ENCODE measurements at regions not wholly inside any gene's neighbourhood (a gene's known extent, or its start where the extent isn't known, plus 50 kb on each side); places are given as distances from the start of the nearest gene placed in this dataset.

- DNase-seq (ENCODE audit: low read depth, low spot score) (no peak), ATAC-seq (no peak)
- no TSS peak for BruUV-seq (replicated peaks)
- ChIA-PET POLR2A (no interaction called here), CTCF (no interaction called here)
- Histone ChIP-seq H3K4me3 (ENCODE audit: low read depth in 2 of 2, low read length in 2 of 2) (no peak overlapping the region), H3K36me3 (ENCODE audit: control insufficient read depth, insufficient read depth, low read length) (no peaks in the 10 kb centered on the region), H3K27ac (ENCODE audit: low read length) (no peak overlapping the region), H3K4me1 (ENCODE audit: control insufficient read depth, insufficient read depth, low read length) (no peaks in the 10 kb centered on the region), H3K27me3 (ENCODE audit: control insufficient read depth, insufficient read depth, low read length) (no peaks in the 10 kb centered on the region), H3K9me3 (ENCODE audit: control insufficient read depth, insufficient read depth, low read depth, low read length) (no peaks in the 10 kb centered on the region)
- intact Hi-C loops (cut with micrococcal nuclease; ENCODE audit: unreplicated experiment): no loop called here
- in situ Hi-C loops (cut with HindIII; ENCODE audit: low pct_unique_long_range_greater_than_20kb, low sequenced_read_pairs): no loop called here
- TF ChIP-seq POLR2AphosphoS5 (IDR thresholded peaks at IDR 0.05; ENCODE audit: low read depth, low read length): no peak
These were observed 166.2 kb downstream of the MAGEB17 start for GRCh38 chrX:16333453-16333852.

- Histone ChIP-seq H3K27me3 (ENCODE audit: control insufficient read depth, insufficient read depth, low read length) (no peaks in the 10 kb centered on the region), H3K4me3 (ENCODE audit: low read depth in 2 of 2, low read length in 2 of 2) (no peak overlapping the region), H3K27ac (ENCODE audit: low read length) (no peak overlapping the region), H3K4me1 (ENCODE audit: control insufficient read depth, insufficient read depth, low read length) (no peaks in the 10 kb centered on the region), H3K36me3 (ENCODE audit: control insufficient read depth, insufficient read depth, low read length) (no peaks in the 10 kb centered on the region), H3K9me3 (ENCODE audit: control insufficient read depth, insufficient read depth, low read depth, low read length) (no peaks in the 10 kb centered on the region)
- in situ Hi-C loops (cut with HindIII; ENCODE audit: low pct_unique_long_range_greater_than_20kb, low sequenced_read_pairs): no loop called here
- no peak for ATAC-seq
- intact Hi-C loops (cut with micrococcal nuclease; ENCODE audit: unreplicated experiment): no loop called here
- no peak for TF ChIP-seq POLR2AphosphoS5 (IDR thresholded peaks at IDR 0.05; ENCODE audit: low read depth, low read length)
- no peak for TF ChIP-seq TCF7L2 (IDR thresholded peaks at IDR 0.05; ENCODE audit: low read depth, low read length)
- TF ChIP-seq SIN3A (IDR thresholded peaks at IDR 0.05; ENCODE audit: borderline replicate concordance, insufficient read depth, low read depth, low read length): no peak
- no peak for TF ChIP-seq REST (IDR thresholded peaks at IDR 0.05; ENCODE audit: insufficient read depth in 1 of 2, low read depth in 2 of 2, low read length in 1 of 2)
- TF ChIP-seq, protein P1, sequence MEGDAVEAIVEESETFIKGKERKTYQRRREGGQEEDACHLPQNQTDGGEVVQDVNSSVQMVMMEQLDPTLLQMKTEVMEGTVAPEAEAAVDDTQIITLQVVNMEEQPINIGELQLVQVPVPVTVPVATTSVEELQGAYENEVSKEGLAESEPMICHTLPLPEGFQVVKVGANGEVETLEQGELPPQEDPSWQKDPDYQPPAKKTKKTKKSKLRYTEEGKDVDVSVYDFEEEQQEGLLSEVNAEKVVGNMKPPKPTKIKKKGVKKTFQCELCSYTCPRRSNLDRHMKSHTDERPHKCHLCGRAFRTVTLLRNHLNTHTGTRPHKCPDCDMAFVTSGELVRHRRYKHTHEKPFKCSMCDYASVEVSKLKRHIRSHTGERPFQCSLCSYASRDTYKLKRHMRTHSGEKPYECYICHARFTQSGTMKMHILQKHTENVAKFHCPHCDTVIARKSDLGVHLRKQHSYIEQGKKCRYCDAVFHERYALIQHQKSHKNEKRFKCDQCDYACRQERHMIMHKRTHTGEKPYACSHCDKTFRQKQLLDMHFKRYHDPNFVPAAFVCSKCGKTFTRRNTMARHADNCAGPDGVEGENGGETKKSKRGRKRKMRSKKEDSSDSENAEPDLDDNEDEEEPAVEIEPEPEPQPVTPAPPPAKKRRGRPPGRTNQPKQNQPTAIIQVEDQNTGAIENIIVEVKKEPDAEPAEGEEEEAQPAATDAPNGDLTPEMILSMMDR (IDR thresholded peaks at IDR 0.05): no peak
- no TSS peak for BruUV-seq (replicated peaks)
- ChIA-PET POLR2A (no interaction called here), CTCF (no interaction called here)
- no peak for DNase-seq (ENCODE audit: low read depth, low spot score)
These were observed 167.9 kb downstream of the MAGEB17 start for GRCh38 chrX:16335181-16335580.

- H3K36me3 ChIP-seq (ENCODE audit: control insufficient read depth, insufficient read depth, low read length): no peaks in the 10 kb centered on the region
- CTCF ChIA-PET: no interaction called here
- no TSS peak for BruUV-seq (replicated peaks)
- no peaks in the 10 kb centered on the region for H3K4me1 ChIP-seq (ENCODE audit: control insufficient read depth, insufficient read depth, low read length)
- DNase-seq (ENCODE audit: low read depth, low spot score) (no peak), ATAC-seq (no peak)
- no peaks in the 10 kb centered on the region for H3K27me3 ChIP-seq (ENCODE audit: control insufficient read depth, insufficient read depth, low read length)
- in situ Hi-C loops (cut with HindIII; ENCODE audit: low pct_unique_long_range_greater_than_20kb, low sequenced_read_pairs): no loop called here
- no peak overlapping the region for H3K27ac ChIP-seq (ENCODE audit: low read length)
- H3K9me3 ChIP-seq (ENCODE audit: control insufficient read depth, insufficient read depth, low read depth, low read length): no peaks in the 10 kb centered on the region
- POLR2A ChIA-PET: no interaction called here
- intact Hi-C loops (cut with micrococcal nuclease; ENCODE audit: unreplicated experiment): no loop called here
- no peak overlapping the region for H3K4me3 ChIP-seq (ENCODE audit: low read depth in 2 of 2, low read length in 2 of 2)
- TF ChIP-seq REST (IDR thresholded peaks at IDR 0.05; ENCODE audit: insufficient read depth in 1 of 2, low read depth in 2 of 2, low read length in 1 of 2) (no peak), TCF7L2 (IDR thresholded peaks at IDR 0.05; ENCODE audit: low read depth, low read length) (no peak), SIN3A (IDR thresholded peaks at IDR 0.05; ENCODE audit: borderline replicate concordance, insufficient read depth, low read depth, low read length) (no peak), POLR2AphosphoS5 (IDR thresholded peaks at IDR 0.05; ENCODE audit: low read depth, low read length) (no peak)
- TF ChIP-seq, protein P1 (IDR thresholded peaks at IDR 0.05): no peak
These were observed 180.8 kb downstream of the MAGEB17 start for GRCh38 chrX:16347968-16348670.
